IPS-15b (cell line): ENCODE measurements at regions not wholly inside any gene's neighbourhood (a gene's known extent, or its start where the extent isn't known, plus 50 kb on each side); places are given as distances from the start of the nearest gene placed in this dataset.

Source experiments
- H3K27me3 ChIP-seq: one replicate; pipeline ENCODE4 v1.6.1; 2013; ENCODE audit warnings: low read length; ENCODE audit not compliant: control insufficient read depth, insufficient read depth
- H3K36me3 ChIP-seq: one replicate; pipeline ENCODE4 v1.6.1; 2013; ENCODE audit warnings: low read length; ENCODE audit not compliant: control insufficient read depth, insufficient read depth
- H3K4me1 ChIP-seq: one replicate; pipeline ENCODE4 v1.6.1; 2013; ENCODE audit warnings: mild to moderate bottlenecking, low read length; ENCODE audit not compliant: control insufficient read depth, insufficient read depth
- H3K4me3 ChIP-seq: one replicate; pipeline ENCODE4 v1.5.1; 2013; ENCODE audit warnings: low read depth, low read length
- H3K9ac ChIP-seq: one replicate; pipeline ENCODE4 v1.6.1; 2013; ENCODE audit warnings: low read depth, mild to moderate bottlenecking, low read length
- H3K9me3 ChIP-seq: one replicate; pipeline ENCODE4 v1.6.1; 2013; ENCODE audit warnings: mild to moderate bottlenecking, low read length; ENCODE audit not compliant: control insufficient read depth, insufficient read depth

- Histone ChIP-seq H3K27me3 (no peaks in the 10 kb centered on the region), H3K4me1 (no peaks in the 10 kb centered on the region), H3K4me3 (no peak overlapping the region), H3K36me3 (no peaks in the 10 kb centered on the region), H3K9me3 (no peaks in the 10 kb centered on the region), H3K9ac (no peak overlapping the region)
Observed at GRCh38 chr7:136070736-136071505, 93.8 kb upstream of the MTPN start.

- H3K9me3 ChIP-seq, result no peaks in the 10 kb centered on the region
- no peak overlapping the region for H3K9ac ChIP-seq
- no peak overlapping the region for H3K4me3 ChIP-seq
- H3K27me3 ChIP-seq, result no peaks in the 10 kb centered on the region
- H3K36me3 ChIP-seq, result no peaks in the 10 kb centered on the region
- H3K4me1 ChIP-seq, result no peaks in the 10 kb centered on the region
Observed at GRCh38 chr7:136069840-136070529, 92.8 kb upstream of the MTPN start.

GRCh38 chr7:136067277-136067676 lies 90.1 kb upstream of the MTPN start:
- H3K36me3 ChIP-seq, result no peaks in the 10 kb centered on the region
- H3K27me3 ChIP-seq, result no peaks in the 10 kb centered on the region
- H3K9ac ChIP-seq, result no peak overlapping the region
- no peak overlapping the region for H3K4me3 ChIP-seq
- H3K9me3 ChIP-seq, result no peaks in the 10 kb centered on the region
- no peaks in the 10 kb centered on the region for H3K4me1 ChIP-seq

- Histone ChIP-seq H3K9ac (no peak overlapping the region), H3K9me3 (no peaks in the 10 kb centered on the region), H3K4me1 (no peaks in the 10 kb centered on the region), H3K36me3 (no peaks in the 10 kb centered on the region), H3K4me3 (no peak overlapping the region), H3K27me3 (no peaks in the 10 kb centered on the region)
Observed at GRCh38 chr7:136066304-136067143, 89.4 kb upstream of the MTPN start.

GRCh38 chr7:136064627-136065237 lies 87.6 kb upstream of the MTPN start:
- Histone ChIP-seq H3K36me3 (no peaks in the 10 kb centered on the region), H3K27me3 (no peaks in the 10 kb centered on the region), H3K9me3 (no peaks in the 10 kb centered on the region), H3K4me3 (no peak overlapping the region), H3K4me1 (no peaks in the 10 kb centered on the region), H3K9ac (no peak overlapping the region)

- Histone ChIP-seq H3K27me3 (no peaks in the 10 kb centered on the region), H3K9me3 (no peaks in the 10 kb centered on the region)
Observed at GRCh38 chr7:136064081-136064480, 86.9 kb upstream of the MTPN start.

GRCh38 chr7:136063326-136063666 lies 86.1 kb upstream of the MTPN start:
- Histone ChIP-seq H3K9me3 (no peaks in the 10 kb centered on the region), H3K9ac (no peak overlapping the region), H3K4me1 (no peaks in the 10 kb centered on the region), H3K36me3 (no peaks in the 10 kb centered on the region), H3K27me3 (no peaks in the 10 kb centered on the region), H3K4me3 (no peak overlapping the region)

More at GRCh38 chr7:136064081-136064480, 86.9 kb upstream of the MTPN start:
- no peak overlapping the region for H3K9ac ChIP-seq
- no peak overlapping the region for H3K4me3 ChIP-seq
- H3K4me1 ChIP-seq, result no peaks in the 10 kb centered on the region
- no peaks in the 10 kb centered on the region for H3K36me3 ChIP-seq

- Histone ChIP-seq H3K9ac (no peak overlapping the region), H3K9me3 (no peaks in the 10 kb centered on the region), H3K36me3 (no peaks in the 10 kb centered on the region), H3K27me3 (no peaks in the 10 kb centered on the region), H3K4me1 (no peaks in the 10 kb centered on the region), H3K4me3 (no peak overlapping the region)
Observed at GRCh38 chr7:136062625-136063325, 85.6 kb upstream of the MTPN start.

- Histone ChIP-seq H3K9me3 (no peaks in the 10 kb centered on the region), H3K4me3 (no peak overlapping the region), H3K36me3 (no peaks in the 10 kb centered on the region), H3K27me3 (no peaks in the 10 kb centered on the region), H3K9ac (no peak overlapping the region), H3K4me1 (no peaks in the 10 kb centered on the region)
Observed at GRCh38 chr7:136061433-136061832, 84.3 kb upstream of the MTPN start.

- no peaks in the 10 kb centered on the region for H3K27me3 ChIP-seq
- H3K4me3 ChIP-seq, result no peak overlapping the region
- no peak overlapping the region for H3K9ac ChIP-seq
- H3K4me1 ChIP-seq, result no peaks in the 10 kb centered on the region
- H3K36me3 ChIP-seq, result no peaks in the 10 kb centered on the region
- no peaks in the 10 kb centered on the region for H3K9me3 ChIP-seq
Observed at GRCh38 chr7:136058546-136058945, 81.4 kb upstream of the MTPN start.

- H3K4me1 ChIP-seq, result no peaks in the 10 kb centered on the region
- H3K9me3 ChIP-seq, result no peaks in the 10 kb centered on the region
- no peak overlapping the region for H3K4me3 ChIP-seq
- H3K36me3 ChIP-seq, result no peaks in the 10 kb centered on the region
- H3K9ac ChIP-seq, result no peak overlapping the region
- H3K27me3 ChIP-seq, result no peaks in the 10 kb centered on the region
Observed at GRCh38 chr7:136057509-136057908, 80.3 kb upstream of the MTPN start.
